NOMO-1 treated with dmso at 0.1 percent for 144 hours (cell line): ENCODE measurements at regions not wholly inside any gene's neighbourhood (a gene's known extent, or its start where the extent isn't known, plus 50 kb on each side); places are given as distances from the start of the nearest gene placed in this dataset.
"Not testable (repeated sequence)": the region's sequence is repeated elsewhere in the genome, so short reads cannot be mapped to it uniquely, and the experiment has no call there.

ENCODE experiments used
- DNase-seq: peaks from one replicate; lab custom pipeline; 2025; ENCODE audit not compliant: unreplicated experiment; lab: John Stamatoyannopoulos, UW

- DNase-seq: no peak
Observed at GRCh38 chr13:65836066-65836465, 1394.1 kb downstream of the PCDH9 start.

GRCh38 chr13:65834897-65835296, 1395.2 kb downstream of the PCDH9 start:
- no peak for DNase-seq

DNA sequence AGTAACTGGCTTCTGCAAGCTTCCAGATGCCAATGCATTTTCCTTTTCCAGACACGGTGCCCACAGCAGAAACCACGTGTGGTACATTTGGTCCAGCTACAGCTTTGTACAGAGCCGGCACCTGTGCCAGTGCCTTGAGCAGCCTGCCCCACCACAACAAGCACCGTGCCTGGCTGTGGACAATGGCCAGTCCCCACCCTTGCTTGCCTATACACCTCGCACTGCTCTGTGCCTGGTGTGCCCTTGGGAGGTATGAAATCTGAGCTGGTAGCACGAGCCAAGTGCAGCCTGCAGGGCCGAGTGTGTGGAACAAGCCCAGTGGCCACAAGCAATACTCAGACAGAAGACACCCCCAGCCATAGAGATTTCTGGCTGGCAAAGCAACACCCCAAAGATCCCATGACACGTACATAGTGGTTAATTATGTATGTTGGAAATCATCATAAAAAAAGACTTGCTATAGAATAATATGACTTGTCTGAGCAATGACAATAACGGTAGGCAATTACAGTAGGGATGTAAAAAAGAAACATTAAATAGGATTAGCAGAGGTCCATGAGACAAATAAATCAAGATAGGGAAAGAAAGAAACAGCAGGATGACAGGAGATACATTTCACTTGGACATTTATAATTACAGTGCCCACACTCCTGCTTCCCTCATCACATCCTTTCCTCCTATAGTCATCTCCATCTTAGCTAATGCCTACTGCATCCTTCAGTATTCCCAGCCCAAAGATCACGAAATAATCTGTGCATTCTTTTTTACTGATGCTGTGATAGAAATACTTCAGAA, 1399.5 kb downstream of the PCDH9 start:
- no peak for DNase-seq

- DNase-seq: no peak
Observed at GRCh38 chr13:65829241-65830008, 1400.7 kb downstream of the PCDH9 start.

DNA sequence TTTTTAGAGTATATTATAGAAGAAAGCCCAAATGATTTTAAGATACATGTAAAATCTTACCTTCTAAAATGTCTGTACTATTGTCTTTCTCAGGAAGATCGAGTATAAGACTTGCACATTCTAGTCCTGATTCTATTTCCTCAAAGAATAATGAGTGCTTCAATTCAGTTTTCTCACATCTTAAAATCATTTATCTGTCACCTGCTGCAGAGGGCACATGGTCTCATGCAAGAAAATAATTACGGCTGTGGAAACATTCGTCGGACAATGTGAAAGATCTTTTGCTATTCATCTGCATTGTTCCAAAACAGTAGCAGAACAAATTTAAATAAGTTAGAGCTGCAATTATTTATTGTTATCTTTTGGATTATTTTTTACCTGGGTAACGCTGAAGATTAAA, 1403.5 kb downstream of the PCDH9 start:
- DNase-seq: no peak

DNA sequence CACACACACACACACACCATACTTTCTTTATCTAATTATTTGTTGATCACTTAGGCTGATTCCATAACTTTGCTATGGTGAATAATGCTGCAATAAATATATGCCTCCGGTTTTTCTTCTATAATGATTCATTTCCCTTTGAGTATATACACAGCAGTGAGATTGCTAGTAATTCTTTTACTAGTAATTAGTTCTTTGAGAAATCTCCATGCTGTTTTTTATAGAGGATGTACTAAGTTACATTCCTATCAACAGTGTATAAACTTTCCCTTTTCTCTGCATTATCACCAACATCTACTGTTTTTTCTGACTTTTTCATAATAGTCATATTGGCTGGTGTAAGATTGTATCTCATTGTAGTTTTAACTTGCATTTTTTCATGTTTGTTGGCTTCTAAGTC, 1405.1 kb downstream of the PCDH9 start:
- DNase-seq: no peak

DNA sequence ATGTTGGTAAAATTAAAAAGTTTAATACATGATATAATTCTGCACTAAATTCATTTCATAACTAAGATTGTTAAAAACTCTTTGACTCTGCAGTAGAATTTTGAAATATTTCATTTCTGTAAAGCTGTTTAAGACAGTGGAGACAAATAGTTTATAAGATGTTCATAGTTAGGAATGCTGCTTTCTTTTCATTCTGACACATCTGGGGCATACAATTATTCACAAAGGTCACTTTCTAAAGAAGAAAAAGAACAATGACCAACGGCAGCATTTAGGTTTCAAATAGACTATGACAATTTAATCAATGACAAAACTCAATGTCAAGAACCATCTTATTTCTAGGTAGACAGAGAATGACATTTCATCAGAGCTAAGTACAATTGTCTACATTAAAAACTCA, 1422.1 kb downstream of the PCDH9 start:
- no peak for DNase-seq

GRCh38 chr13:65803530-65804392, 1426.4 kb downstream of the PCDH9 start:
- DNase-seq: no peak

- no peak for DNase-seq
Observed at GRCh38 chr13:65789815-65790214, 1440.3 kb downstream of the PCDH9 start.

DNA sequence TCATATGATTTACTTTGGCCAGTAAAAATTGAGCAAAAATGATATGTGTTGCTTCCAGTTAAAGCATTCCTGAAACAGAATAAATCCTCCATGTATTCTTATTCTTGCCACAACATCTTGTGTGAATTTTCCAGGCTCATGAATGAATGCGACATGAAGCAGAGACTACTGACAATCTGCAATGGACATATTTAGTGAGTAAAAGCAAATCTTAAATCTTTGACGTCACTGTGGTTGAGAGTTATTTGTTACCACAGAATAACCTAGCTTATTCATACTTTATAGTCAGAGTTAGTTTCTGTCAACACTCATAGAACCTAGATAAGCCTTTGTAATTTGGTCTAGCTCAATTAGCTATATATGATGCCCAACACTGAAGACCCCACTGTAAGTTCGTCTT, 1443.1 kb downstream of the PCDH9 start:
- DNase-seq: no peak

- DNase-seq: no peak
Observed at GRCh38 chr13:65784088-65784816, 1445.9 kb downstream of the PCDH9 start.

DNA sequence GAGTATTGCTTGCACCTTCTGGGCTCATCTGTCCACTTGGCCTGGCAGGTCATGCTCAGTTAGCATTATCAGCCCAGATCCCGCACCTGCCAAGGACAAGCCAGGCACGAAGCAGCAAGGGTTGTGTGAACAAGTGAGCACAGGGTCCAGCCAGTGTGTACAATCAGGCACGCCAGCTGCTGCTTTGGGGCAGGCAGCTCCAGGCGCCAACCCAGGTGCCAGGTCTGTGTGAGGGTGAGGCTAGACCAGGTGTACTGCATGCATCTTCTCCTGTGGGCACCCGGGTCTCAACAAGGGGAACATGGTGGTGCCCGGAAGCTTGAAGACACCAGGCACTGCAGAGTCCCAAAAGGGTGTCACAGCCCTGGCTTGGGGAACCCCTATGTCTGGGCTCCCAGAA, 1446.8 kb downstream of the PCDH9 start:
- no peak for DNase-seq

DNA sequence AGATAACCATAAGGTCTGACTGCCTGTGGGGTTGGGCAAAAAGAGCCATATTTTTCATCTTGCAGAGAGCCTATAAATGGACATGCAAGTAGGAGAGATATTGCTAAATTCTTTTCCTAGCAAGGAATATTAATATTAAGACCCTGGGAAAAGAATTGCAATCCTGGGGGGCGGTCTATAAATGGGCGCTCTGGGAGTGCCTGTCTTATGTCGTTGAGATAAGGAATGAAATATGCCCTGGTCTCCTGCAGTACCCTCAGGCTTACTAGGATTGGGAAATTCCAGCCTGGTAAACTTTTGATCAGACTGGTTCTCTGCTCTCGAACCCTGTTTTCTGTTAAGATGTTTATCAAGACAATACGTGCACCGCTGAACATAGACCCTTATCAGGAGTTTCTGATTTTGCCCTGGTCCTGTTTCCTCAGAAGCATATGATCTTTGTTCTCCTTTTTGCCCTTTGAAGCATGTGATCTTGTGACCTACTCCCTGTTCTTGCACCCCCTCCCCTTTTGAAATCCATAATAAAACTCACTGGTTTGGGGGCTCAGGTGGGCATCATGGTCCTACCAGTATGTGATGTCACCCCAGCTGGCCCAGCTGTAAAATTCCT, 1458.3 kb downstream of the PCDH9 start:
- DNase-seq: not testable (repeated sequence)

DNA sequence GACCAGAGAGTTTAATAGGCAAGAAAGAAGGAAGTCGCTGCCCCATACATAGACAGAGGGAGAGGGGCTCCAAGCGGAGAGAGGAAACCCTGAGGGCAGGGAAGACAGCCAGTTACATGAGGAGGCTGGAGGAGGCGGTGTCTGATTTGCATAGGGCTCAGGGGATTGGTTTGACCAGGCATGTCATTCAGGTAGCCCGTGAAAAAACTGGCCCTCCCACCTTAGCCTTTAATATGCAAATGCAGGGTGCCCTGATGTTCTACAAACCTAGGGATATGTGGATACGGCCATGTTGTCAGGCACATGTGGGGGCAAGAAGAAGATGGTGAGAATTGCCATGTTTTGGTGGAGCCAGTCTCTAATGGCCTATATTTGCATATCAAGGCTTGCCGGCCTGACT, 1461.6 kb downstream of the PCDH9 start:
- DNase-seq: no peak

- DNase-seq: no peak
Observed at GRCh38 chr13:65763811-65764210, 1466.3 kb downstream of the PCDH9 start.

DNA sequence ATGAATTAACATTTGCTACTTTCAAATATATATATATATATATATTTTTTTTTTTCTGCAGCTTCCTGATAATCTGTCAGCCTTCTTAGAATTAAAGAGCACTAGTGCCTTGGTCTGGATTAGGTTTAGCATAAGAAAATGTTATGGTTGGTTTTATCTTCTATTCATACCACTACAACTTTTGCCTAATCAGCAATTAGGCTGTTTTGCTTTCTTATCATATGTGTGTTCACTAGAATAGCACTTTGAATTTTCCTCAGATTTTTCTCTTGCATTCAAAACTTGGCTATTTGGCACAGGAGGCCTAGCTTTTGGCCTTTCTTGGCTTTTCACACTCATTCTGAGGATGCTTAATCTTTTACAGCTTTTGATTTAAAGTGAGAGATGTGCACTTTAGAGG, 1468.1 kb downstream of the PCDH9 start:
- no peak for DNase-seq

- no peak for DNase-seq
Observed at GRCh38 chr13:65756071-65756671, 1474.0 kb downstream of the PCDH9 start.

DNA sequence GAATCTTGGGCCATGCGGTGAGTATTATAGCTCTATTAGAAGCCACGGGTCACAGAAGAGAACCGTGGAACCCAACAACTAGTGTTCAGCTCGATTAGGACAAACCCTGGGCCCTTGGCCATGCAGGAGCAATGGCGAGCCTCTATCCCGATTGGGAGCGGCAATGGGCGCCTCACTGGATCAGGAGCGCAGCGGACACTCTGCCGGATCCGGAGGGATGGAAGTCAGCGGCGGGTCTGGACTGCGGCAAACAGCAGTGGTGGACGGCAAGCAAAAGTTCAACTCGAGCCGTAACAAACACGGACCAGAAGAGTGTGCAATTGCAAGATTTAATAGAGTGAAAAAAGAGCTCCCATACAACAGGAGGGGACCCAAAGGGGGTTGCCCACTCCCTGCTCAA, 1481.9 kb downstream of the PCDH9 start:
- DNase-seq: no peak

GRCh38 chr13:65746406-65746921, 1483.7 kb downstream of the PCDH9 start:
- DNase-seq: no peak

DNA sequence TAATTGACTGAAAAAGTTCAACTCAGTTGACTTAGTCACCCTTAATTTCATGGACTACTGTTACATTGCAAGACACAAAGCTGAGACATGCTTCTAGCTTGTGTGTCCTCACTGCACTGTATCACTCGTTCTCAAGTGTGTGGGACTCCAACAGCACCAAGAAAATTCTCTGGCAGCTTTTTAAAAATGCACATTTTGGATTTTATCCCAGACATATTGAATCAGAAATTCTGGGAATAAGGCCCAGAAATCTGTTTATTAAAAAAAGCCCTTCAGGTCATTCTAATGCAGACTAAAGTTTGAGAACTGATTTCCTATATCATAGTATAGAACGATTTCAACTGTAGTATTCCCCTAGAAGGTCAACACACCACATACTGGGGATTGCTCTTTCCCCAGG, 1485.3 kb downstream of the PCDH9 start:
- DNase-seq: no peak
